Left ventricle myocardium inferior (tissue), 1 donor: ENCODE measurements at regions not wholly inside any gene's neighbourhood (a gene's known extent, or its start where the extent isn't known, plus 50 kb on each side); places are given as distances from the start of the nearest gene placed in this dataset.
"Not testable (repeated sequence)": the region's sequence is repeated elsewhere in the genome, so short reads cannot be mapped to it uniquely, and the experiment has no call there.

Experiments used
- DNase-seq: peaks from one replicate; pipeline ENCODE4 v3.0.0-alpha.2; 2020
- H3K27ac ChIP-seq: fragments of 200-600 bp; replicated peaks from 2 replicates; pipeline ENCODE4 v1.8.0; 2021
- H3K27me3 ChIP-seq: fragments of 200-600 bp; 2 replicates; pipeline ENCODE4 v1.8.0; 2021; ENCODE audit warnings: low read depth
- H3K36me3 ChIP-seq: fragments of 200-600 bp; 2 replicates; pipeline ENCODE4 v1.8.0; 2021
- H3K4me1 ChIP-seq: fragments of 200-600 bp; 2 replicates; pipeline ENCODE4 v1.8.0; 2021
- H3K4me3 ChIP-seq: fragments of 200-600 bp; 2 replicates; pipeline ENCODE4 v1.8.0; 2021; ENCODE audit warnings: mild to moderate bottlenecking, moderate library complexity
- H3K9me3 ChIP-seq: fragments of 200-600 bp; replicated peaks from 2 replicates; pipeline ENCODE4 v1.8.0; 2021
- intact Hi-C: fragments of 100-400 bp; cut with micrococcal nuclease; formaldehyde crosslinking; loops from one replicate; pipeline ENCODE4 v1.11.0; 2022
- TF ChIP-seq, protein P1 (sequence below): fragments of 200-600 bp; IDR thresholded peaks from 2 replicates; pipeline ENCODE4 v1.8.0; 2021; ENCODE audit warnings: antibody characterized with exemption, mild to moderate bottlenecking, borderline replicate concordance
- donor health status: DM: no; HTN: yes; CAD: no; lungs with severe emphysema.

DNA sequence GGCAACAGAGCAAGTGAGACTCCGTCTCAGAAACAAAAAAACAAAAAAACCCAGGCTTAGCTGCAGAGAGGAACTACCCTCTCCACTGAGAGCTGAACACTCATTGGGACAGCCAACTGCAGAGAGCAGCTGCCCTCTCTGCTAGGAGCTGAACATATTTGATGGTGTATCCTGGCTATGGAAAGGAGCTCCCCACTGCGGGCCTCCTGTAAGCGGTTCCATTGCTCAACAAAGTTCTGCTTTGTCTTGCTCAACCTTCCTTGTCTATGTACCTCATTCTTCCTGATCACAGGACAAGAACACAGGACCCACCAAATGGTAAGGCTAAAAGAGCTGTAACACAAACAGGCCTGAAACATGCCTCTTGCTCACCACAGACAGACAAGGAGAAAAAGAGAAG lies 246.3 kb upstream of the LRRTM4 start:
- TF ChIP-seq, protein P1, sequence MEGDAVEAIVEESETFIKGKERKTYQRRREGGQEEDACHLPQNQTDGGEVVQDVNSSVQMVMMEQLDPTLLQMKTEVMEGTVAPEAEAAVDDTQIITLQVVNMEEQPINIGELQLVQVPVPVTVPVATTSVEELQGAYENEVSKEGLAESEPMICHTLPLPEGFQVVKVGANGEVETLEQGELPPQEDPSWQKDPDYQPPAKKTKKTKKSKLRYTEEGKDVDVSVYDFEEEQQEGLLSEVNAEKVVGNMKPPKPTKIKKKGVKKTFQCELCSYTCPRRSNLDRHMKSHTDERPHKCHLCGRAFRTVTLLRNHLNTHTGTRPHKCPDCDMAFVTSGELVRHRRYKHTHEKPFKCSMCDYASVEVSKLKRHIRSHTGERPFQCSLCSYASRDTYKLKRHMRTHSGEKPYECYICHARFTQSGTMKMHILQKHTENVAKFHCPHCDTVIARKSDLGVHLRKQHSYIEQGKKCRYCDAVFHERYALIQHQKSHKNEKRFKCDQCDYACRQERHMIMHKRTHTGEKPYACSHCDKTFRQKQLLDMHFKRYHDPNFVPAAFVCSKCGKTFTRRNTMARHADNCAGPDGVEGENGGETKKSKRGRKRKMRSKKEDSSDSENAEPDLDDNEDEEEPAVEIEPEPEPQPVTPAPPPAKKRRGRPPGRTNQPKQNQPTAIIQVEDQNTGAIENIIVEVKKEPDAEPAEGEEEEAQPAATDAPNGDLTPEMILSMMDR, result no peak
- Histone ChIP-seq H3K27me3 (no peaks in the 10 kb centered on the region), H3K9me3 (peaks cover 9% of the 10 kb centered on the region), H3K36me3 (no peaks in the 10 kb centered on the region), H3K4me3 (no peak overlapping the region), H3K27ac (no peak overlapping the region), H3K4me1 (no peaks in the 10 kb centered on the region)
- no peak for DNase-seq
- intact Hi-C loops, result no loop called here

DNA sequence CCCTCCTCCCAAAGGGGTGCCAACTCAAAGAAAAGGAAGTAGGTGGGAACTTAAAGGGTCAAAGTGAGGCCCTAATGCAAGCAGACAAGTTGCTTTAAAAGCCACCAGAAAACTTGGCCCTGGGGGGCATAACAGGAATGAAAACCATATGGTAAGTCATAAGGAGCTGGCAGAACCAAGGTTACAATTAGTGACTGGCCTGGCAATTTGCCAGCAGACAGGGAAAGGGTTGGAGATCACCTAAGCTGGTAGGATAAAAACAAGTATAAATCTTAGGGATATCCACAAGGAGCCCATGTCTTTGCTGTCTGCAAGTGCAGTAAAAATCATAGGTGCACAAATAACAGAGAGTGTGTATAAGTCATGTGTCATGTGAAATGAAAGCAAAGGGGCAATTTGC lies 256.7 kb upstream of the LRRTM4 start:
- TF ChIP-seq, protein P1, result no peak

DNA sequence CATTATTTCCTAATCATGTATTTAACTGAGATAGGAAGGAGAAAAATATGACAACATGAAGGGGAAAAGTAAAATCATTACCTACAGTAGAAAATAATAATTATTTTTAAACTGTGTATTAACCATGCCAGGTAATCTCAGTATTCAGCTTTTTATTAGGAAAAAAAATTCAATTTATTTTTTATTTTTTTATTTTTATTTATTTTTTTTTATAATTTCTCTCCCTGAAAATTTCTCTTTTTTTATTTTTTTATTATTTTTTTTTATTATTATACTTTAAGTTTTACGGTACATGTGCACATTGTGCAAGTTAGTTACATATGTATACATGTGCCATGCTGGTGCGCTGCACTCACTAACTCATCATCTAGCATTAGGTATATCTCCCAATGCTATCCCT lies 271.3 kb upstream of the LRRTM4 start:
- H3K36me3 ChIP-seq, H3K27ac ChIP-seq, H3K4me1 ChIP-seq, H3K27me3 ChIP-seq, H3K4me3 ChIP-seq, DNase-seq, H3K9me3 ChIP-seq, intact Hi-C loops: not testable (repeated sequence)

More for the DNA sequence above, 256.7 kb upstream of the LRRTM4 start:
- Histone ChIP-seq H3K9me3 (no peaks in the 10 kb centered on the region), H3K36me3 (no peaks in the 10 kb centered on the region), H3K27me3 (no peaks in the 10 kb centered on the region), H3K27ac (no peak overlapping the region), H3K4me1 (no peaks in the 10 kb centered on the region), H3K4me3 (no peak overlapping the region)
- no peak for DNase-seq
- intact Hi-C loops, result no loop called here

DNA sequence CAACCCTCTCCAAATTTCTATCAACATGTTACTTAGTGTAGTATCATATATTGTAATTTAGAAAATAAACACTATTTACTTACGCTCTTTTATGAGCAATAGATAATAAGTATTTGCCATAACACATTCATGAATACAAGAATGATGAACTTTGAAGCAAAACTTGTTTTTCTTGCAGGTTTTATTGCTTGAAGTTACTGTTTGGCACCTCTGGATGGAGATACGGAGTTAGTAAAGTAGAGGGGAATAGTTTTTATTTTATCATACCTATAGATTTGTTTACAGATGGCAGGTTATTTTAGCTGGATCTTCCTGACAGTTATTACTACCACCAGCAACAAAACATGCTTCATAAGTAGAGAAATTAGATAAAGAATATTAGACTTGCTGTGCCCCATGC lies 274.2 kb upstream of the LRRTM4 start:
- no peaks in the 10 kb centered on the region for H3K36me3 ChIP-seq
- intact Hi-C loops, result no loop called here
- H3K4me3 ChIP-seq, result no peak overlapping the region
- H3K4me1 ChIP-seq, result no peaks in the 10 kb centered on the region
- H3K9me3 ChIP-seq, result peaks cover 11% of the 10 kb centered on the region
- H3K27me3 ChIP-seq, result no peaks in the 10 kb centered on the region
- no peak for DNase-seq
- TF ChIP-seq, protein P1, result no peak
- no peak overlapping the region for H3K27ac ChIP-seq

DNA sequence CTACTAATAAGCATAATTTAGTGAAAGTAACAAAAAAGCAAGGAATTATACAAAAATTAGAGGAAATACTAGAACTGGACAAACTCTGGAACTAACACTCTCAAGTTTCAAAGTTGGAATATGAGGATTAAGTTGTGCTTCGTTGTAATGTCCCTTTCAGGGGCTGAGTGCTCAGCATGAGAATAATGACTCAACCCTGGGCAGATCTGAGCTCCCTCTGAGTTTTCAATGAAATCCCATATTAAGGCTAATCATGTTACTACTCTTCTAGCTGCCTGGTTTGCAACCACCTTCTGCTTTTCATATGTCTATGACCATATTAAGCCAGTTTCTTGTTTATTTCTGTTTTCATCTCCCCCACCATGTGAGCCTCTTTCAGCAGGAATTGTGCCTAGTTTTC lies 274.9 kb upstream of the LRRTM4 start:
- Histone ChIP-seq H3K36me3 (no peaks in the 10 kb centered on the region), H3K9me3 (peaks cover 11% of the 10 kb centered on the region), H3K4me1 (no peaks in the 10 kb centered on the region), H3K27me3 (no peaks in the 10 kb centered on the region), H3K27ac (no peak overlapping the region), H3K4me3 (no peak overlapping the region)
- intact Hi-C loops, result no loop called here
- DNase-seq, result no peak
- TF ChIP-seq, protein P1, result no peak

DNA sequence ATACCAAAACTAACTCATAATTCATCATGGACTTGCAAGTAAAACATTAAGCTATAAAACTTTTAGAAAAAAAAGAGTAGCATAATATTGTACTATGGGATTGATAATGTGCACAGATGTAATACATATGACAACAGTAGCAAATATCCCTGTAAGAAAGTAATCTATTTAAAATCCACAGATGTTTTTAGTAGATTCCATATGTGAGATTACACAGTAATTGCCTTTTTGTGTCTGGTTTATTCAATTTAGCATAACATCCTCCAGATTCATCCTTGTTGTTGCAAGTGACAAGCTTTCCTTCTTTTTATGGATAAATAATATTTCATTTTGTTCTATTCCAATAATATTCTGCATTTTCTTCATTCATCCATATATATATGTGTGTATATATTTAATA lies 278.2 kb upstream of the LRRTM4 start:
- H3K9me3 ChIP-seq, result peaks cover 11% of the 10 kb centered on the region

More for the DNA sequence above, 278.2 kb upstream of the LRRTM4 start:
- DNase-seq, result no peak
- TF ChIP-seq, protein P1, result no peak
- intact Hi-C loops, result no loop called here
- H3K27ac ChIP-seq, result no peak overlapping the region
- H3K4me1 ChIP-seq, result no peaks in the 10 kb centered on the region
- no peak overlapping the region for H3K4me3 ChIP-seq
- no peaks in the 10 kb centered on the region for H3K27me3 ChIP-seq
- H3K36me3 ChIP-seq, result no peaks in the 10 kb centered on the region
